Epithelial cell of proximal tubule (primary cell): ENCODE measurements at regions not wholly inside any gene's neighbourhood (a gene's known extent, or its start where the extent isn't known, plus 50 kb on each side); places are given as distances from the start of the nearest gene placed in this dataset.

Experiments used
- DNase-seq: peaks from one replicate; pipeline ENCODE4 v3.0.0-alpha.2; 2011; ENCODE audit warnings: low read depth
- H3K4me3 ChIP-seq: 2 replicates; pipeline ENCODE4 v1.5.1; 2011; ENCODE audit warnings: low read depth, mild to moderate bottlenecking, low read length
- TF ChIP-seq, protein P1 (sequence below): conservative IDR thresholded peaks from 2 replicates; pipeline ENCODE4 v1.5.1; 2012; ENCODE audit warnings: low read depth, mild to moderate bottlenecking, low read length

DNA sequence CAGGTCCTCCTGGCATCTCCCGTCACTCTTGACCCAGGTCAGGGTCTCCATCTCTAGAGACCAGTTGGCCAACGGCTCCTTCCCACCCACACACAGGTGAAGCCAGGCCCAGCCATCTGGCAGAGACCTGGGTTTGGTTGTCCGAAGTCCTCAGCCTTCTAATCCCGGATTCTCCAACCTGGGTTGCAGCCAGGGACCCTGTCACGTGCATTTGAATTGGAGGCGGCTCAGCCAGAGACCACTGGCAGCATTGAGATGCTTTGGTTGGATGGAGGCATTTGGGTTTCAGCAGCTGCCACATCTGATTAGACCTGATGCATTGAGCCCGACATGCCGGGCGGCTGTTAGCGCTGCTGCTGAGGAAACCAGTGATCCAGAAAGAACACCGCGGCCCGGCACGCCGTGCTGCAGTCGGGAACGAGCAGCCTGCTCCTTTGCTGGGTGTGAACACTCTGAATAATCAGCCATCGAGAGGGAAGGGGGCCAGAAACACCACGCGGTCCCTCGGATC lies 163.2 kb downstream of the BRD1 start:
- no peak overlapping the region for H3K4me3 ChIP-seq
- TF ChIP-seq, protein P1, sequence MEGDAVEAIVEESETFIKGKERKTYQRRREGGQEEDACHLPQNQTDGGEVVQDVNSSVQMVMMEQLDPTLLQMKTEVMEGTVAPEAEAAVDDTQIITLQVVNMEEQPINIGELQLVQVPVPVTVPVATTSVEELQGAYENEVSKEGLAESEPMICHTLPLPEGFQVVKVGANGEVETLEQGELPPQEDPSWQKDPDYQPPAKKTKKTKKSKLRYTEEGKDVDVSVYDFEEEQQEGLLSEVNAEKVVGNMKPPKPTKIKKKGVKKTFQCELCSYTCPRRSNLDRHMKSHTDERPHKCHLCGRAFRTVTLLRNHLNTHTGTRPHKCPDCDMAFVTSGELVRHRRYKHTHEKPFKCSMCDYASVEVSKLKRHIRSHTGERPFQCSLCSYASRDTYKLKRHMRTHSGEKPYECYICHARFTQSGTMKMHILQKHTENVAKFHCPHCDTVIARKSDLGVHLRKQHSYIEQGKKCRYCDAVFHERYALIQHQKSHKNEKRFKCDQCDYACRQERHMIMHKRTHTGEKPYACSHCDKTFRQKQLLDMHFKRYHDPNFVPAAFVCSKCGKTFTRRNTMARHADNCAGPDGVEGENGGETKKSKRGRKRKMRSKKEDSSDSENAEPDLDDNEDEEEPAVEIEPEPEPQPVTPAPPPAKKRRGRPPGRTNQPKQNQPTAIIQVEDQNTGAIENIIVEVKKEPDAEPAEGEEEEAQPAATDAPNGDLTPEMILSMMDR: no peak
- no peak for DNase-seq

DNA sequence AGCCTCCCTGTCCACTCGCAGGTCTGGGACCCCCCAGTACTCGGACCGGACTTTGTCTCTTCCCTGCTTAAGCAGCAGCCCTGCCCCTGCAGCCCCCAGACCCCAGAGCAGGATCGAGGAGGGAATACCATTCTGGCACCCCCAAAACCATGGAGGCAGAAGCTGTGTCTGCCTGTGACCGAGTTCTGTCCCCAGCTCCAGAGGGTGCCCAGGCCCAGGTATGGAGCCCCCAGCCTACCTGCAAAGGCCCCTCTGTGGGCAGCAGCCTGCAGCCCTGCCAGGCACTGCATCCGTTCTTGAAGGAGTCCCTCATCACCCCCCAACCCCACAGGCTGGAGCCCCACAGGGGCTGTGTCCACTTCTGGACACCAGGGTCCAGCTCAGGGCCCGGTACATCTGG lies 163.8 kb downstream of the BRD1 start:
- DNase-seq: no peak
- TF ChIP-seq, protein P1: no peak
- no peak overlapping the region for H3K4me3 ChIP-seq

GRCh38 chr22:49663311-49663711 lies 164.4 kb downstream of the BRD1 start:
- TF ChIP-seq, protein P1: no peak

DNA sequence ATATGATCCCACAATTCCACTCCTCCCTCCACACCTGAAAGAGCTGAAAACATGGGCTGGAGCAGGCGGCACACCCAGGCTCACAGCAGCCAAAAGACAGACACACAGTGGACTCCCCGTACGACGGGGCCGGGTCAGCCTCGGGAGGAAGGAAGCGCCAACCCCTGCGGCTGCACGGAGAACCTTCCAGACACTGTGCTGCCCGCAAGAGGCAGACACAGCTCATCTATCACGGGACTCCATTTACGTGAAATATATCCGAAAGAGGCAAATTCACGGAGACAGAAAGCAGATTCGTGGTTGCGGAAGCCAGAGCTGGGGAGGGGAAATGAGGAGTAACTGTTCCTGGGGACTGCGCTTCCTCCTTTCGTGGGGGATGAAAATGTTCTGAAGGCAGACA lies 165.0 kb downstream of the BRD1 start:
- no peak overlapping the region for H3K4me3 ChIP-seq
- TF ChIP-seq, protein P1: no peak
- no peak for DNase-seq

More at GRCh38 chr22:49663311-49663711, 164.4 kb downstream of the BRD1 start:
- no peak for DNase-seq
- H3K4me3 ChIP-seq: no peak overlapping the region

GRCh38 chr22:49660794-49661781 lies 166.6 kb downstream of the BRD1 start:
- H3K4me3 ChIP-seq: no peak overlapping the region
- TF ChIP-seq, protein P1: no peak
- DNase-seq: no peak

DNA sequence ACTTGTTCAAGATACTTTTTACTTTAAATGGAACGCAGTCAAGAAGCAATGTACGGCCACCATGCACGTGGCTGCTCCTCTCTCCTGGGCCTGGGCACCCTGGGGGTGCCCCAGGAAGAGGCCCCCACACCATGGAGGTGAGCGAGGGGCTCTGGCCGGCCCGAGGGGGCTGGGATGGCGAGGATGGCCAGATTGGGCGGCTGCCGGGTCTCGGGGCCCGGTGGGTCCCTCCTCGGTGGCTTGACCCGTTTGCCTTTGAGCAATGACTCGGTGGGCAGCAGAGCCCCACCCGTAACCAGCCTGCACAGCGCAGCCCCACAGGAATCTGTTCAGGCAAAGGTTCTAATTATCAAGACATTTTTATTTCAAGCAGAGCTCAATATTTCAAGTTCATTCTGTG lies 167.4 kb downstream of the BRD1 start:
- no peak for DNase-seq
- H3K4me3 ChIP-seq: no peak overlapping the region
- TF ChIP-seq, protein P1: no peak

DNA sequence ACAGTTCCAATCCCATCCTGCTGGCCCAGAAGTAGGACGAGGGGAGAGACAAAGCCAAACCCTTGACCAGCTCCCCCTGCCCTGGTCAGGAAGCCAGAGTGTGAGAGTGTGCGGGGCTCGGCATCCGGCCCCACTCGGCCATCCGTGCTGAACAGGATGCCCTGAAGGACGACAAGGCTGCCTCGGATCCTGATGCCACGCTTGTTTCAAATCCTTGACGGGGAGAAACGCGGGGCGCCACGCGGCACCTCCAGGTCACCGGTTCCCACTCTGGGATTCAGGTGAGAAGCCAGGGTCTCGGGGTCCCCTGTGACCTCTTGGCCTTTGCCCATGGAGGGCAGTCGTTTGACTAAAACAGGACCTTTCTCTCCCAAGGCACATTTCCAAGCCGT lies 167.8 kb downstream of the BRD1 start:
- H3K4me3 ChIP-seq: no peak overlapping the region
- DNase-seq: no peak
- TF ChIP-seq, protein P1: no peak
